ENCODE measurements at regions not wholly inside any gene's neighbourhood (a gene's known extent, or its start where the extent isn't known, plus 50 kb on each side); places are given as distances from the start of the nearest gene placed in this dataset.

DNA sequence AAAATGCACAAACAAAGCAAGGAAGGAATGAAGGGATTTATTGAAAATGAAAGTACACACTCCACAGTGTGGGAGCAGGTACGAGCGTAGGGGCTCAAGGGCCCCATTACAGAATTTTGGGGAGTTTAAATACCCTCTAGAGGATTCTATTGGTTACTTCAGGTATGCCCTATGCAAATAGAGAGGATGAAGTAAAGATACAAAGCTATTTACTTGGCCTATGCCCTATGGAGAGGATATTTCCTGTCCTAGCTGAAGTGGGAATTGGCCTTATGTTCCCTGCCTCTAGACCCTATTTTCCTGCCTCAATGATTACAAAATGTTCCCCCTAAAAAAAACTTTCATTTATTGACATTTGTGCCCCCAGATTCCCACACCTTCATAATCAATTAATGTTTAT is 59.7 kb upstream of the ASIP start:
- DNase-seq (ENCODE audit: low spot score): no peak
- intact Hi-C loops (cut with DNase I): no loop called here
- TF ChIP-seq POLR2A (IDR thresholded peaks at IDR 0.05) (no peak), POLR2AphosphoS5 (IDR thresholded peaks at IDR 0.05) (no peak)
- TF ChIP-seq, protein P1, sequence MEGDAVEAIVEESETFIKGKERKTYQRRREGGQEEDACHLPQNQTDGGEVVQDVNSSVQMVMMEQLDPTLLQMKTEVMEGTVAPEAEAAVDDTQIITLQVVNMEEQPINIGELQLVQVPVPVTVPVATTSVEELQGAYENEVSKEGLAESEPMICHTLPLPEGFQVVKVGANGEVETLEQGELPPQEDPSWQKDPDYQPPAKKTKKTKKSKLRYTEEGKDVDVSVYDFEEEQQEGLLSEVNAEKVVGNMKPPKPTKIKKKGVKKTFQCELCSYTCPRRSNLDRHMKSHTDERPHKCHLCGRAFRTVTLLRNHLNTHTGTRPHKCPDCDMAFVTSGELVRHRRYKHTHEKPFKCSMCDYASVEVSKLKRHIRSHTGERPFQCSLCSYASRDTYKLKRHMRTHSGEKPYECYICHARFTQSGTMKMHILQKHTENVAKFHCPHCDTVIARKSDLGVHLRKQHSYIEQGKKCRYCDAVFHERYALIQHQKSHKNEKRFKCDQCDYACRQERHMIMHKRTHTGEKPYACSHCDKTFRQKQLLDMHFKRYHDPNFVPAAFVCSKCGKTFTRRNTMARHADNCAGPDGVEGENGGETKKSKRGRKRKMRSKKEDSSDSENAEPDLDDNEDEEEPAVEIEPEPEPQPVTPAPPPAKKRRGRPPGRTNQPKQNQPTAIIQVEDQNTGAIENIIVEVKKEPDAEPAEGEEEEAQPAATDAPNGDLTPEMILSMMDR (IDR thresholded peaks at IDR 0.05): no peak
- H3K27me3 ChIP-seq (replicated peaks; ENCODE audit: insufficient read depth): no peaks in the 10 kb centered on the region
- 66% methylated on average over 2 of the region's 2 CpGs for WGBS
- no peaks in the 10 kb centered on the region for H3K4me1 ChIP-seq (replicated peaks)
- H3K9me3 ChIP-seq: no peaks in the 10 kb centered on the region
- no peaks in the 10 kb centered on the region for H3K36me3 ChIP-seq
- H3K4me3 ChIP-seq: no peak overlapping the region
- no peak overlapping the region for H3K27ac ChIP-seq

DNA sequence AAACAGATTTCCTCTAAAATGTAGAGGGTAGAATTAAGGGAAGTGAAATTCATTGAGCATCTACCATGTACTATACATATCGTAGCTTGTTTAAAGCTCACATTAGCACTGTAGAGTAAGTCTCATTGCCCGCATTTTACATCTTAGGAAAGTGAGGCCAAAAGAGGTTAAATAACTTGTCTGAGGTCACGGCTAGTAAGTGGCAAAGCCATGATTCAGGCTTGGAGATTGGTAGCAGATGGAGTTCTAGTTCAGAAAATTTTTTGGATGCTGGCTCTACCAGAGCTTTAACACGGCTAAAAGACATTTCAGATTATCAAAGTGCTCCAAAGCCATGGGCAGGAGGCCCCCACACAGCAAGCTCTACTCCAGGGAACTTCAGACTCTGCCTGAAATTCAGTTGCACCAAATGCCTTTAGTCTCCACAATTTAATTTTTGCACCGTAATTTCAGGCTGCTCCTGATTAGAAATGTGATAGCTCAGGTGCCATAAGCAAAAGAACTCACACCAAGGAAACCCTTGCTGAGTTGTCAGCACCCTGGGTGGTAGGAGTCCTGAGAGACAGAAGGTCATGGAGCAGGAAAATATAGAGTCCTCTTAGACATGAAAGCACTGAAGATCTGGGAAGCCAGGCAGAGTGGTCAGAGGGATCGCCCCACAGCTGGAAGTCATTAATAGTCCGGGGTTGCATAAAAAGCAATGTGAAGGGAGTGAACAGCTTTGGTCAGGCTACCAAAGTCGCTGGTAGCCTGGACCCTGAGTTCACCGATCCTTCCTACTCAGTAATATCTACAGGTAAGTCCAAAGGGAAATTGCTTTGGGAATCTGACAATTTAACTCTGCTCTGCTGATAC is 55.2 kb upstream of the ASIP start:
- TF ChIP-seq, protein P1 (IDR thresholded peaks at IDR 0.05): no peak
- no peak for TF ChIP-seq POLR2AphosphoS5 (IDR thresholded peaks at IDR 0.05)
- TF ChIP-seq POLR2A (IDR thresholded peaks at IDR 0.05): no peak
- DNase-seq (ENCODE audit: low spot score): no peak
- Histone ChIP-seq H3K4me3 (no peak overlapping the region), H3K9me3 (no peaks in the 10 kb centered on the region), H3K27me3 (replicated peaks; ENCODE audit: insufficient read depth) (no peaks in the 10 kb centered on the region), H3K27ac (no peak overlapping the region), H3K4me1 (replicated peaks) (no peaks in the 10 kb centered on the region), H3K36me3 (no peaks in the 10 kb centered on the region)
- intact Hi-C loops (cut with DNase I): no loop called here
- WGBS: 74% methylated on average over 9 of the region's 9 CpGs

DNA sequence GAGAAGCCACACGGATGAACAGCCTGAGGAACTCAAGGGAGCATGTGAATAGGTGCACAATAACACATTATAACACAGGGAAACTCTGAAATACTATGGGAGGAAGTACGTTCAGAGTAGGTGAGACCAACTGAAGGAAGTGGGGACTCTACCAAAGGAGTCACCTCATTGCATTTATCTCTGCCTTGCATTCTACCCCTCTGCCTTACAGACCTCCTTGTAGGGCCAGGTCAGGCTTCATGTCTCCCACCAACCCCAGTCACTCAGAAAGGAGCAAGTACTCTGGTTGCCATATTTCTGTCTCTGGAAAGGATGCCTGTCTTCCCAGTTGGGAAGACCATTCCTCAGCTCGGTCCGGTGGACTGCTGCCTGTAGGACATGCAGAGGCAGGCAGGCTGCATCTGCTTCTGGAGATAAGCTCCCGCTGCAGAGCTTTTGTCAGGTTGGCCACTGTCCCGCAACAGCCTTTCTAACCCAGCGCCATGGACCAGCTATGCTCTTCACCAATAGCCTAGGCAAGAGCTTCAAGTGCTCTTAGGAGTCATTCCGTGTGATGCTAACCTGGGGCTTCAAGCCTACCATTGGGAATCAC is 51.6 kb upstream of the ASIP start:
- Histone ChIP-seq H3K4me3 (no peak overlapping the region), H3K4me1 (replicated peaks) (no peaks in the 10 kb centered on the region), H3K36me3 (no peaks in the 10 kb centered on the region), H3K9me3 (no peaks in the 10 kb centered on the region), H3K27me3 (replicated peaks; ENCODE audit: insufficient read depth) (no peaks in the 10 kb centered on the region), H3K27ac (no peak overlapping the region)
- DNase-seq (ENCODE audit: low spot score): no peak
- no peak for TF ChIP-seq POLR2AphosphoS5 (IDR thresholded peaks at IDR 0.05)
- TF ChIP-seq, protein P1 (IDR thresholded peaks at IDR 0.05): no peak
- no peak for TF ChIP-seq POLR2A (IDR thresholded peaks at IDR 0.05)
- intact Hi-C loops (cut with DNase I): loop anchor here (5.0 kb wide), 1 partner anchor 113 kb away; the partner anchor contains the start of gene AHCY
- 70% methylated on average over 8 of the region's 8 CpGs for WGBS

DNA sequence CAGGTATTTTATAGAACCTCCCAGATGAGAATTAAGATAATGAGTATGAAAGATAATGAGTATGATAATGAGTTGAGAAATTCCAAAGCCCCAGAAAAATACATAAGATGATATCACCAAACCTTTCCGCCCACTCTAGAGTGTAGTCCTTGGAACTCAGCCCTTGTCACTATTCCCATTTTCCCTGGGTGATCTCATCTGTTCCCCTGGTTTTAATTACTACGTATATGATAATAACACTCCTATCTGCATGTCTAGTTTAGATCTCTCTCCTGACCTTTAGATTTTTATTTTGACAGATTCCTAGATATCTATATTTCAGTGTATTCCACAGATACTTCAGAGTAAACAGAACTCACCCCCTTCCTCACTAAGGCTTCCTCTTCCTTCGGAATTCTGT is 51.0 kb upstream of the ASIP start:
- Histone ChIP-seq H3K4me1 (replicated peaks) (no peaks in the 10 kb centered on the region), H3K9me3 (no peaks in the 10 kb centered on the region), H3K27me3 (replicated peaks; ENCODE audit: insufficient read depth) (no peaks in the 10 kb centered on the region), H3K27ac (no peak overlapping the region), H3K36me3 (no peaks in the 10 kb centered on the region), H3K4me3 (no peak overlapping the region)
- no peak for DNase-seq (ENCODE audit: low spot score)
- intact Hi-C loops (cut with DNase I): loop anchor here (5.0 kb wide), 1 partner anchor 112 kb away; the partner anchor contains the start of gene AHCY
- TF ChIP-seq POLR2A (IDR thresholded peaks at IDR 0.05) (no peak), POLR2AphosphoS5 (IDR thresholded peaks at IDR 0.05) (no peak)
- TF ChIP-seq, protein P1 (IDR thresholded peaks at IDR 0.05): no peak
- 17% methylated on average over 3 of the region's 3 CpGs for WGBS

Data from prostate gland (tissue), 2 donors.